Effector memory CD8-positive, alpha-beta T cell (primary cell): ENCODE measurements at regions not wholly inside any gene's neighbourhood (a gene's known extent, or its start where the extent isn't known, plus 50 kb on each side); places are given as distances from the start of the nearest gene placed in this dataset.

Experiments used
- ATAC-seq: fragments of 150-1000 bp; cut with Tn5 transposase; replicated peaks from 2 replicates; pipeline ENCODE4 v1.10.0; 2021; ENCODE audit warnings: mild to moderate bottlenecking, moderate library complexity
- DNase-seq, 3 experiments: peaks; one replicate each; pipeline ENCODE4 v3.0.0; 2021
- H3K27ac Mint-ChIP-seq, 2 donors: one replicate each; pipeline ENCODE4 v1.8.0; 2022; ENCODE audit warnings: mild to moderate bottlenecking in 2 of 2, mixed read lengths in 2 of 2, moderate library complexity in 2 of 2
- H3K27me3 Mint-ChIP-seq, 2 donors: one replicate each; pipeline ENCODE4 v1.8.0; 2022; ENCODE audit warnings: mixed read lengths in 2 of 2
- H3K36me3 Mint-ChIP-seq: one replicate; pipeline ENCODE4 v1.8.0; 2022; ENCODE audit warnings: mild to moderate bottlenecking, moderate library complexity, mixed read lengths; ENCODE audit not compliant: insufficient read depth
- H3K4me1 Mint-ChIP-seq, 2 donors: one replicate each; pipeline ENCODE4 v1.8.0; 2022; ENCODE audit warnings: low read depth in 2 of 2, mixed read lengths in 2 of 2
- H3K4me3 Mint-ChIP-seq, 2 donors: one replicate each; pipeline ENCODE4 v1.8.0; 2022; ENCODE audit warnings: mild to moderate bottlenecking in 2 of 2, mixed read lengths in 2 of 2, moderate library complexity in 2 of 2
- H3K9me3 Mint-ChIP-seq, 2 donors: one replicate each; pipeline ENCODE4 v1.8.0; 2022; ENCODE audit warnings: mixed read lengths in 2 of 2

- ATAC-seq, result no peak
These were observed 617.3 kb upstream of the ZEB2 start for GRCh38 chr2:145137211-145137610.

GRCh38 chr2:145136702-145137101 lies 616.8 kb upstream of the ZEB2 start:
- Mint-ChIP-seq H3K9me3 (no peaks in the 10 kb centered on the region), H3K4me3 (no peak overlapping the region), H3K27ac (no peak overlapping the region), H3K4me1 (no peaks in the 10 kb centered on the region), H3K36me3 (no peaks in the 10 kb centered on the region), H3K27me3 (no peaks in the 10 kb centered on the region)
- no peak for ATAC-seq
- no peak for DNase-seq

More at GRCh38 chr2:145137211-145137610, 617.3 kb upstream of the ZEB2 start:
- no peaks in the 10 kb centered on the region for H3K4me1 Mint-ChIP-seq
- no peak for DNase-seq
- H3K4me3 Mint-ChIP-seq, result no peak overlapping the region
- no peak overlapping the region for H3K27ac Mint-ChIP-seq
- no peaks in the 10 kb centered on the region for H3K9me3 Mint-ChIP-seq
- H3K36me3 Mint-ChIP-seq, result no peaks in the 10 kb centered on the region
- no peaks in the 10 kb centered on the region for H3K27me3 Mint-ChIP-seq

- Mint-ChIP-seq H3K4me3 (no peak overlapping the region), H3K36me3 (no peaks in the 10 kb centered on the region), H3K9me3 (peaks cover 0 to 8% of the 10 kb centered on the region in 2 donors), H3K4me1 (no peaks in the 10 kb centered on the region), H3K27me3 (peaks cover 8 to 18% of the 10 kb centered on the region in 2 donors), H3K27ac (no peak overlapping the region)
- no peak for ATAC-seq
- DNase-seq, result no peak
These were observed 606.2 kb upstream of the ZEB2 start for GRCh38 chr2:145126146-145126545.

GRCh38 chr2:145124085-145124484 lies 604.2 kb upstream of the ZEB2 start:
- Mint-ChIP-seq H3K4me3 (no peak overlapping the region), H3K4me1 (no peaks in the 10 kb centered on the region), H3K27ac (no peak overlapping the region), H3K9me3 (peaks cover 0 to 8% of the 10 kb centered on the region in 2 donors), H3K27me3 (peaks cover 8 to 18% of the 10 kb centered on the region in 2 donors), H3K36me3 (no peaks in the 10 kb centered on the region)
- DNase-seq (no peak), ATAC-seq (no peak)

- H3K27ac Mint-ChIP-seq, result no peak overlapping the region
- H3K36me3 Mint-ChIP-seq, result no peaks in the 10 kb centered on the region
- no peak for DNase-seq
- no peaks in the 10 kb centered on the region for H3K4me1 Mint-ChIP-seq
- no peak for ATAC-seq
- peaks cover 0 to 8% of the 10 kb centered on the region in 2 donors for H3K9me3 Mint-ChIP-seq
- H3K4me3 Mint-ChIP-seq, result no peak overlapping the region
- peaks cover 8 to 18% of the 10 kb centered on the region in 2 donors for H3K27me3 Mint-ChIP-seq
These were observed 603.7 kb upstream of the ZEB2 start for GRCh38 chr2:145123606-145124005.

- peaks cover 0 to 6% of the 10 kb centered on the region in 2 donors for H3K9me3 Mint-ChIP-seq
- no peak for DNase-seq
- no peak for ATAC-seq
- no peaks in the 10 kb centered on the region for H3K4me1 Mint-ChIP-seq
- H3K4me3 Mint-ChIP-seq, result no peak overlapping the region
- no peak overlapping the region for H3K27ac Mint-ChIP-seq
- H3K36me3 Mint-ChIP-seq, result no peaks in the 10 kb centered on the region
- peaks cover 8 to 10% of the 10 kb centered on the region in 2 donors for H3K27me3 Mint-ChIP-seq
These were observed 599.3 kb upstream of the ZEB2 start for GRCh38 chr2:145119225-145119624.

- DNase-seq, result no peak
- ATAC-seq, result no peak
- Mint-ChIP-seq H3K36me3 (no peaks in the 10 kb centered on the region), H3K27ac (no peak overlapping the region), H3K4me3 (no peak overlapping the region), H3K4me1 (no peaks in the 10 kb centered on the region), H3K27me3 (peaks cover 0 to 5% of the 10 kb centered on the region in 2 donors), H3K9me3 (no peaks in the 10 kb centered on the region)
These were observed 597.2 kb upstream of the ZEB2 start for GRCh38 chr2:145116834-145117725.

GRCh38 chr2:145116056-145116455 lies 596.1 kb upstream of the ZEB2 start:
- ATAC-seq (no peak), DNase-seq (no peak)
- Mint-ChIP-seq H3K4me3 (no peak overlapping the region), H3K4me1 (no peaks in the 10 kb centered on the region), H3K36me3 (no peaks in the 10 kb centered on the region), H3K27me3 (peaks cover 0 to 11% of the 10 kb centered on the region in 2 donors), H3K9me3 (peaks cover 0 to 3% of the 10 kb centered on the region in 2 donors), H3K27ac (no peak overlapping the region)

GRCh38 chr2:145114726-145115125 lies 594.8 kb upstream of the ZEB2 start:
- Mint-ChIP-seq H3K4me3 (no peak overlapping the region), H3K9me3 (peaks cover 0 to 3% of the 10 kb centered on the region in 2 donors), H3K27ac (no peak overlapping the region), H3K36me3 (no peaks in the 10 kb centered on the region), H3K27me3 (peaks cover 0 to 18% of the 10 kb centered on the region in 2 donors), H3K4me1 (no peaks in the 10 kb centered on the region)
- DNase-seq (no peak), ATAC-seq (no peak)

- no peaks in the 10 kb centered on the region for H3K4me1 Mint-ChIP-seq
- no peak for ATAC-seq
- H3K4me3 Mint-ChIP-seq, result no peak overlapping the region
- H3K27me3 Mint-ChIP-seq, result peaks cover 0 to 25% of the 10 kb centered on the region in 2 donors
- H3K9me3 Mint-ChIP-seq, result peaks cover 0 to 3% of the 10 kb centered on the region in 2 donors
- H3K27ac Mint-ChIP-seq, result no peak overlapping the region
- DNase-seq, result no peak
- no peaks in the 10 kb centered on the region for H3K36me3 Mint-ChIP-seq
These were observed 592.5 kb upstream of the ZEB2 start for GRCh38 chr2:145112467-145112866.

GRCh38 chr2:145110668-145111356 lies 590.9 kb upstream of the ZEB2 start:
- no peak overlapping the region for H3K4me3 Mint-ChIP-seq

GRCh38 chr2:145108959-145109710 lies 589.2 kb upstream of the ZEB2 start:
- Mint-ChIP-seq H3K4me3 (no peak overlapping the region), H3K4me1 (no peaks in the 10 kb centered on the region), H3K27me3 (peaks cover 0 to 25% of the 10 kb centered on the region in 2 donors), H3K9me3 (peaks cover 0 to 3% of the 10 kb centered on the region in 2 donors), H3K36me3 (no peaks in the 10 kb centered on the region), H3K27ac (no peak overlapping the region)
- DNase-seq, result no peak
- ATAC-seq, result no peak

More at GRCh38 chr2:145110668-145111356, 590.9 kb upstream of the ZEB2 start:
- H3K27me3 Mint-ChIP-seq, result peaks cover 0 to 25% of the 10 kb centered on the region in 2 donors
- ATAC-seq (no peak), DNase-seq (no peak)
- H3K4me1 Mint-ChIP-seq, result no peaks in the 10 kb centered on the region
- H3K27ac Mint-ChIP-seq, result no peak overlapping the region
- H3K36me3 Mint-ChIP-seq, result no peaks in the 10 kb centered on the region
- peaks cover 0 to 3% of the 10 kb centered on the region in 2 donors for H3K9me3 Mint-ChIP-seq

GRCh38 chr2:145108361-145108778 lies 588.5 kb upstream of the ZEB2 start:
- DNase-seq (no peak), ATAC-seq (no peak)
- peaks cover 0 to 23% of the 10 kb centered on the region in 2 donors for H3K27me3 Mint-ChIP-seq

More at GRCh38 chr2:145108361-145108778, 588.5 kb upstream of the ZEB2 start:
- H3K9me3 Mint-ChIP-seq, result peaks cover 0 to 3% of the 10 kb centered on the region in 2 donors
- no peaks in the 10 kb centered on the region for H3K4me1 Mint-ChIP-seq
- no peak overlapping the region for H3K4me3 Mint-ChIP-seq
- H3K36me3 Mint-ChIP-seq, result no peaks in the 10 kb centered on the region
- no peak overlapping the region for H3K27ac Mint-ChIP-seq
